ACC112 (cell line): ENCODE measurements at regions not wholly inside any gene's neighbourhood (a gene's known extent, or its start where the extent isn't known, plus 50 kb on each side); places are given as distances from the start of the nearest gene placed in this dataset.
"Not testable (repeated sequence)": the region's sequence is repeated elsewhere in the genome, so short reads cannot be mapped to it uniquely, and the experiment has no call there.

Source experiments
- H2AFZ ChIP-seq: fragments of 200-600 bp; sonication (generic); one replicate; pipeline ENCODE4 v1.6.0; 2017; ENCODE audit warnings: antibody characterized with exemption, low read length; ENCODE audit not compliant: unreplicated experiment
- H3K27ac ChIP-seq: fragments of 200-600 bp; sonication (generic); 2 replicates; pipeline ENCODE4 v1.5.1; 2014; ENCODE audit warnings: low read depth, mild to moderate bottlenecking, antibody characterized with exemption, low read length, moderate library complexity
- H3K27me3 ChIP-seq: fragments of 200-600 bp; sonication (generic); 2 replicates; pipeline ENCODE4 v1.6.1; 2014; ENCODE audit warnings: mild to moderate bottlenecking, antibody characterized with exemption, low read length, moderate library complexity, mixed read lengths; ENCODE audit not compliant: insufficient read depth
- H3K36me3 ChIP-seq: fragments of 200-600 bp; sonication (generic); 2 replicates; pipeline ENCODE4 v1.6.1; 2016; ENCODE audit warnings: mild to moderate bottlenecking, antibody characterized with exemption, low read length, moderate library complexity, mixed read lengths; ENCODE audit not compliant: insufficient read depth
- H3K4me1 ChIP-seq: fragments of 200-600 bp; sonication (generic); one replicate; pipeline ENCODE4 v1.6.1; 2016; ENCODE audit warnings: low read length, mixed read lengths; ENCODE audit not compliant: insufficient read depth, unreplicated experiment, control insufficient read depth
- H3K4me3 ChIP-seq: fragments of 200-600 bp; sonication (generic); 2 replicates; pipeline ENCODE4 v1.5.1; 2014; ENCODE audit warnings: mild to moderate bottlenecking, low read depth, low read length
- H3K79me2 ChIP-seq: fragments of 200-600 bp; sonication (generic); one replicate; pipeline ENCODE4 v1.6.0; 2016; ENCODE audit warnings: low read length; ENCODE audit not compliant: control insufficient read depth, unreplicated experiment, insufficient read depth

DNA sequence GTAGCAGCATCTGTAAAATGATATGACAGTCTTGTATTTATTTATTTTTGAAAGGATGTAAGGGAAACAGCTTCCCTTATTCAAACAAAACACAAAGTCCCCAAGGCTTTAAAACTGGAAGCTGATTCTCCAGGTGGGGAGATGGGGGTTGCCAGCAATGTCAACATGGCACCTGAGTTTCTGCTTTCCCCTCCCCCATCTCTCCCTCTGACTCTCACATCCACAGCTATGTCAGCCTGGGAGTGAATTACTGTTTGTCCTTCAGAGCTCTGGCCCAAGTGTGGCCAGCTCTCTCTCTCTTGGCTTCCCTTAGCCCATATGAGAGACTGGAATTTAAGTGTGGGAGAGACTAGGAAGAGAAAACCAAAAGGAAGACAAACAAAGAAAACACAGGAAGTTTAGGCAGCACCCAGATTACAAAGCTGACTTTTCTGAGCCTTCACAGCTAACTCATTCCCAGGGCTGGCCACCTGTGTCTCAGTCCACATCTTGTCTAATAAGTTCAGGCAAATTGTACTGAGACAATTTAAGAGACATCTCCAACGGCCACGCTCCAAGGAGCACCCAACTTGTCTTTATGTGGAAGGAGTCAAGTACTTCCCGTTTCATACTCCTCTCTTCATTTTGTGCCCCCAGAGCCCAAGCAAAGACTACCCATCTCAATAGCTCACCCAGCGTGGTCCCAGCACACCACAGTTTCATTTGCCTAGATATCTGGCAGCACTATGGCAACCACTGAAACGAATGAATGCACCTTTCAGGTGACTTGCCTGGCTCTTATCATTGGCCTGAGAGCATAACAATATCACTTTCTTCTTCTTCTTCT, 69.2 kb downstream of the SOX9 start:
- Histone ChIP-seq H3K79me2 (no peaks in the 10 kb centered on the region), H3K4me3 (no peak overlapping the region), H2AFZ (no peak overlapping the region), H3K27ac (no peak overlapping the region), H3K27me3 (peaks cover 3% of the 10 kb centered on the region; the same call in 1 of the 2 replicates), H3K36me3 (no peaks in the 10 kb centered on the region), H3K4me1 (peaks cover 20% of the 10 kb centered on the region)

DNA sequence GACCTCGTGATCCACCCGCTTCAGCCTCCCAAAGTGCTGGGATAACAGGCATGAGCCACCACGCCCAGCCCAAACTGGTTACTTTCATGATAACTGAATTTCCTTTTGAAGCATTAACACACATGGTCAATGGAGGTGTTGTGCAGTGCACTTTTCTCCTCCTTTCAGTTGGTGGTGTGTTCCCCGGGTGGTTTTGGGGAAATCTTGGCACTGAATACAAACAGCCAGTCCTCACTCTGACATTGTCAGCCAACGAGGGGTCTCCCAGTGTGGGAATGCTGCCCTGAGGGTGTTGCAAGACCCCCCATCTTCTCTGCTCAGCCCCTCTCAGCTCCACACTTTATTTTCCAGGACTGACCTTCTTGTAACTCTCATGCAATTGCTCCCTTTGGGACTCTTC, 70.5 kb downstream of the SOX9 start:
- Histone ChIP-seq H2AFZ (no peak overlapping the region), H3K79me2 (no peaks in the 10 kb centered on the region), H3K27ac (no peak overlapping the region), H3K4me1 (peaks cover 20% of the 10 kb centered on the region), H3K36me3 (no peaks in the 10 kb centered on the region), H3K27me3 (peaks cover under 1% of the 10 kb centered on the region; the same call in 1 of the 2 replicates), H3K4me3 (no peak overlapping the region)

DNA sequence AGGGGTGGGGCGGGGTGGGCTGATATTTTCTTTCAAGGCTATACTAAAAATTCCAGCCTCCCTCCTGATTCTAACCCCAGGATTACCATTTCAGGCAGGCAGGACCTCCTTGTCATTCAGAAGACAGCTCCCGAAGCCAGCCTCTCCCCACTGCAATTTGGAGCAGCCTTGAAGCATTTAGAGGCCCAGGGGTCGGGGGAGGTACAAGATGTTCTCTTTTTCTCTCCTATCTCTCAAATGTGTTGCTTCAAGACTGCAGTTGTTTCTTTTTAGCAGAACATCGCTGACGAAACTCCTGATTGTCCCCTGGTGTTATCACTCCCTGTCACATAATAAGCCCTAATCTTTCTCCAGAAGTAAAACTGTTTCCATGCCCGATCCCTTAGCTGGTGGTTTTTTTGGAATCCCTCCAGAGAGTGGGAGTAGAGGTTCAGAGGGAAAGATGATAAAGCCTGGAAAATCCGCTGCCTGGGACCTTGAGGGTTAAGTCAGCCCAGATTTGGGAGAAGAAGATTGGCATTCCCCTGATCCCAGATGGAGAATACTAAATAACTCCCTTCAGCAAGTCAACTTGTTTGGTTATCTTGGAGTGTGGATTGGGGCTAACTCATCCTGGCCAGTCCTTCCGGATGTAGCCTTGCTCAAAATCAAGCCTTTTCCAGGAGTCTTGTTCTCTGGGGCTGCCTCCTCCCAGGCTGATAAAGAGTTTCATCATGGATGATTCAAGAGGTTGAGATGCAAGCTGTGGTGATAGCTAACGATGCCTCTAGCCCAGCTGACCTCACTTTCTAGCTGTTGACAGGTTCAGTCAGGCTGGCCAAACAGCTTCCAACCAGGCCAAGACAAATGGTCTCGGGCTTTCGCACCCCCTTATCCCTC, 71.3 kb downstream of the SOX9 start:
- Histone ChIP-seq H3K36me3 (no peaks in the 10 kb centered on the region), H2AFZ (no peak overlapping the region), H3K27me3 (no peaks in the 10 kb centered on the region), H3K4me3 (no peak overlapping the region), H3K4me1 (peaks cover 20% of the 10 kb centered on the region), H3K79me2 (no peaks in the 10 kb centered on the region), H3K27ac (peak overlapping the region; percentile 76)

GRCh38 chr17:72192800-72193192, 72.0 kb downstream of the SOX9 start:
- Histone ChIP-seq H3K4me1 (peaks cover 20% of the 10 kb centered on the region), H3K4me3 (no peak overlapping the region), H3K36me3 (no peaks in the 10 kb centered on the region), H3K27me3 (no peaks in the 10 kb centered on the region), H3K79me2 (no peaks in the 10 kb centered on the region), H3K27ac (peak overlapping the region; percentile 76), H2AFZ (no peak overlapping the region)

GRCh38 chr17:72193391-72194106, 72.7 kb downstream of the SOX9 start:
- peaks cover 20% of the 10 kb centered on the region for H3K4me1 ChIP-seq
- H3K36me3 ChIP-seq, result no peaks in the 10 kb centered on the region
- peak overlapping the region; percentile 76 for H3K27ac ChIP-seq
- no peaks in the 10 kb centered on the region for H3K79me2 ChIP-seq
- no peak overlapping the region for H3K4me3 ChIP-seq
- no peaks in the 10 kb centered on the region for H3K27me3 ChIP-seq
- no peak overlapping the region for H2AFZ ChIP-seq

GRCh38 chr17:72194107-72194440, 73.3 kb downstream of the SOX9 start:
- not testable (repeated sequence) for H3K4me3 ChIP-seq, H3K27ac ChIP-seq, H3K36me3 ChIP-seq, H3K79me2 ChIP-seq, H2AFZ ChIP-seq, H3K27me3 ChIP-seq
- H3K4me1 ChIP-seq, result peaks cover 20% of the 10 kb centered on the region

DNA sequence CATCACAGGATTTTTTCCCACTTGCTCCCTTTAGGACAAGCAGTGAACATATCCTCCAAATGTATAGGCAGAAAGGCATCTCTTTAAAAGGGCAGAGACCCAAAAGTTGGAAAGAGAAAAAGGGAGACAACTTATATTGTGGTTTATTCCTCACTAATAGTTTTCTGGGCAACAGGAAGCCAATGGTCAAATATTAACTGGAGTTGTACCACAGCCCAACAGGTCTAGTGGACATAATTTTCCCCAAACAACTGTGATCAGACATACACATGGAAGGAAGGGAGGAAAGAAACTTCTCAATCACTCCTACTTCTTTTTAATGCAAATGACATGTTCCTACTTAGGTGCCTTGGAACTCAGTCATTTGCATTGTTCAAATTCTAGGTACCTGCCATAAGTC, 78.4 kb downstream of the SOX9 start:
- Histone ChIP-seq H2AFZ (no peak overlapping the region), H3K4me1 (no peaks in the 10 kb centered on the region), H3K27ac (no peak overlapping the region)

DNA sequence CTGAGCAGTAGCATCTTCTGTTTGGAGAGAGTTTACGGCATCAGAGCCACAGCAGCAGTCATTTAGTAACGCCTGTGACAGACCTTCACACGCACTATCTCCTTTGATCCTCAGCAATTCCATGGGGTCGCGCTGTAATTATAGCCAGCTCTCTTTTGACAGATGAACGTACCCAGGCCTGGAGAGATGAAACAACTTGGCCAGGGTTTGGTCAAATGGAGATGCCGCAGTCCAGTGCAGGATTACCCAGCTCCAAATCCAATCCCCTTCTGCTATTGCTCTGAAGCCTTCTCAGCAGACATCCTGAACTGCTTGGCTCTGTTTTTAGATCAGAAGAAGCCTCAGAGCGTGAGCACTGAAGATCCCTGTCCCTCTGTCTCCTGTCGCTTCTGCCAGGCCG, 83.9 kb downstream of the SOX9 start:
- Histone ChIP-seq H2AFZ (no peak overlapping the region), H3K27me3 (peaks cover 63% of the 10 kb centered on the region), H3K4me3 (no peak overlapping the region), H3K36me3 (no peaks in the 10 kb centered on the region), H3K79me2 (no peaks in the 10 kb centered on the region), H3K4me1 (no peaks in the 10 kb centered on the region), H3K27ac (no peak overlapping the region)

More for the DNA sequence above, 78.4 kb downstream of the SOX9 start:
- Histone ChIP-seq H3K27me3 (peaks cover 13% of the 10 kb centered on the region), H3K4me3 (no peak overlapping the region), H3K79me2 (no peaks in the 10 kb centered on the region), H3K36me3 (no peaks in the 10 kb centered on the region)

GRCh38 chr17:72205357-72205756, 84.5 kb downstream of the SOX9 start:
- H3K4me1 ChIP-seq, result no peaks in the 10 kb centered on the region
- H3K79me2 ChIP-seq, result no peaks in the 10 kb centered on the region
- H3K27me3 ChIP-seq, result peaks cover 70% of the 10 kb centered on the region
- H2AFZ ChIP-seq, result no peak overlapping the region
- no peak overlapping the region for H3K27ac ChIP-seq
- no peaks in the 10 kb centered on the region for H3K36me3 ChIP-seq
- H3K4me3 ChIP-seq, result no peak overlapping the region

GRCh38 chr17:72205822-72206221, 85.0 kb downstream of the SOX9 start:
- Histone ChIP-seq H2AFZ (no peak overlapping the region), H3K27me3 (peaks cover 71% of the 10 kb centered on the region), H3K79me2 (no peaks in the 10 kb centered on the region), H3K27ac (no peak overlapping the region), H3K36me3 (no peaks in the 10 kb centered on the region), H3K4me3 (no peak overlapping the region), H3K4me1 (no peaks in the 10 kb centered on the region)
